IMR-90 (cell line): ENCODE measurements at regions not wholly inside any gene's neighbourhood (a gene's known extent, or its start where the extent isn't known, plus 50 kb on each side); places are given as distances from the start of the nearest gene placed in this dataset.

Experiments used
- ATAC-seq: fragments of 200-7000 bp; cut with Tn5 transposase; 2 replicates; pipeline ENCODE4 v1.9.1; 2020; ENCODE audit warnings: low read depth, mild to moderate bottlenecking, moderate library complexity
- BruUV-seq: library from RNA; stranded (reverse); fragments of 400-500 nt; replicated peaks from 2 replicates; lab custom pipeline; 2021; lab: Mats Ljungman, UMichigan
- CTCF ChIA-PET: fragments of 300-600 bp; formaldehyde crosslinking; extraction: SDS; loops from one replicate; lab custom pipeline; 2021; ENCODE audit warnings: antibody characterized with exemption; lab: Yijun Ruan, JAX
- POLR2A ChIA-PET: fragments of 300-600 bp; sonication (Branson Sonifier 250); formaldehyde crosslinking; loops from one replicate; lab custom pipeline; 2022; ENCODE audit warnings: antibody characterized with exemption; ENCODE audit not compliant: unreplicated experiment; lab: Charles Lee
- DNase-seq: peaks from one replicate; pipeline ENCODE4 v3.0.0; 2013
- H2AFZ ChIP-seq: replicated peaks from 2 replicates; pipeline ENCODE3; 2013; ENCODE audit warnings: low read length, mild to moderate bottlenecking; ENCODE audit not compliant: poor library complexity
- H2AK5ac ChIP-seq: 2 replicates; pipeline ENCODE4 v1.6.1; 2013; ENCODE audit warnings: low read depth, low read length, inconsistent platforms
- H2AK9ac ChIP-seq: replicated peaks from 2 replicates; pipeline ENCODE3; 2013; ENCODE audit warnings: mild to moderate bottlenecking, low read depth, low read length, moderate library complexity; ENCODE audit not compliant: poor library complexity
- H2BK120ac ChIP-seq: 2 replicates; pipeline ENCODE4 v1.6.1; 2013; ENCODE audit warnings: low read depth, low read length, inconsistent platforms
- H2BK15ac ChIP-seq: 3 replicates; pipeline ENCODE4 v1.6.1; 2013; ENCODE audit warnings: low read depth, low read length, inconsistent platforms
- H2BK20ac ChIP-seq: 2 replicates; pipeline ENCODE4 v1.6.1; 2013; ENCODE audit warnings: low read depth, mild to moderate bottlenecking, inconsistent platforms, low read length, moderate library complexity
- H2BK5ac ChIP-seq: 2 replicates; pipeline ENCODE4 v1.6.1; 2013; ENCODE audit warnings: mild to moderate bottlenecking, low read depth, low read length, inconsistent platforms; ENCODE audit not compliant: poor library complexity, severe bottlenecking
- H3K14ac ChIP-seq: replicated peaks from 2 replicates; pipeline ENCODE4 v1.6.1; 2013; ENCODE audit warnings: low read depth, low read length, inconsistent platforms
- H3K18ac ChIP-seq: 2 replicates; pipeline ENCODE4 v1.6.1; 2013; ENCODE audit warnings: low read depth, low read length, control low read depth
- H3K23ac ChIP-seq: 2 replicates; pipeline ENCODE4 v1.6.1; 2013; ENCODE audit warnings: low read depth, low read length, inconsistent platforms
- H3K27ac ChIP-seq: 2 replicates; pipeline ENCODE4 v1.5.1; 2013; ENCODE audit warnings: mild to moderate bottlenecking, control low read depth, low read length; ENCODE audit not compliant: insufficient read depth
- H3K27me3 ChIP-seq: 2 replicates; pipeline ENCODE4 v1.6.1; 2013; ENCODE audit warnings: low read length; ENCODE audit not compliant: control insufficient read depth, insufficient read depth
- H3K36me3 ChIP-seq: 2 replicates; pipeline ENCODE4 v1.6.1; 2013; ENCODE audit warnings: low read length, mixed read lengths; ENCODE audit not compliant: control insufficient read depth, insufficient read depth
- H3K4ac ChIP-seq: 2 replicates; pipeline ENCODE4 v1.6.1; 2013; ENCODE audit warnings: low read depth, low read length, inconsistent platforms
- H3K4me1 ChIP-seq: 2 replicates; pipeline ENCODE4 v1.6.1; 2013; ENCODE audit warnings: low read length, mixed read lengths; ENCODE audit not compliant: control insufficient read depth, insufficient read depth
- H3K4me2 ChIP-seq: 2 replicates; pipeline ENCODE4 v1.6.1; 2013; ENCODE audit warnings: low read depth, mild to moderate bottlenecking, control low read depth, low read length, moderate library complexity
- H3K4me3 ChIP-seq: 2 replicates; pipeline ENCODE4 v1.5.1; 2013; ENCODE audit warnings: low read depth, mild to moderate bottlenecking, control low read depth, low read length, moderate library complexity; ENCODE audit not compliant: insufficient read depth
- H3K56ac ChIP-seq: 2 replicates; pipeline ENCODE4 v1.6.1; 2013; ENCODE audit warnings: low read length, inconsistent platforms; ENCODE audit not compliant: insufficient read depth; ENCODE audit errors: extremely low read depth
- H3K79me1 ChIP-seq, 2 experiments: 2 replicates each; pipeline ENCODE4 v1.6.1; 2013; ENCODE audit warnings: low read length in 2 of 2, inconsistent platforms in 1 of 2, low read depth in 1 of 2
- H3K9ac ChIP-seq: 2 replicates; pipeline ENCODE4 v1.6.1; 2013; ENCODE audit warnings: low read depth, low read length, control low read depth
- H3K9me1 ChIP-seq: 2 replicates; pipeline ENCODE4 v1.6.1; 2013; ENCODE audit warnings: low read length, inconsistent platforms; ENCODE audit not compliant: insufficient read depth
- H3K9me3 ChIP-seq: 2 replicates; pipeline ENCODE4 v1.6.1; 2013; ENCODE audit warnings: low read length; ENCODE audit not compliant: control insufficient read depth, insufficient read depth
- H4K20me1 ChIP-seq: 2 replicates; pipeline ENCODE4 v1.6.1; 2013; ENCODE audit warnings: low read length, inconsistent platforms; ENCODE audit not compliant: insufficient read depth
- H4K5ac ChIP-seq: 2 replicates; pipeline ENCODE4 v1.6.1; 2013; ENCODE audit warnings: mild to moderate bottlenecking, low read depth, low read length, control low read depth
- H4K8ac ChIP-seq, 2 experiments: 2 replicates each; pipeline ENCODE4 v1.6.1; 2013; ENCODE audit warnings: low read depth in 2 of 2, low read length in 2 of 2, control low read depth in 1 of 2, inconsistent platforms in 1 of 2
- H4K91ac ChIP-seq: 2 replicates; pipeline ENCODE4 v1.6.1; 2013; ENCODE audit warnings: low read depth, low read length, inconsistent platforms; ENCODE audit not compliant: insufficient read depth
- BHLHE40 ChIP-seq: fragments of 150-350 bp; IDR thresholded peaks from 2 replicates; pipeline ENCODE4 v1.6.1; 2016; ENCODE audit warnings: mild to moderate bottlenecking, low read depth, low read length
- CEBPB ChIP-seq: IDR thresholded peaks from 2 replicates; pipeline ENCODE4 v1.6.1; 2012; ENCODE audit warnings: low read depth, low read length, improper control_type of control experiment
- CHD1 ChIP-seq: IDR thresholded peaks from 2 replicates; pipeline ENCODE4 v1.6.1; 2012; ENCODE audit warnings: low read depth, low read length, improper control_type of control experiment
- CTCF ChIP-seq: conservative IDR thresholded peaks from 2 replicates; pipeline ENCODE4 v1.5.1; 2012; ENCODE audit warnings: mild to moderate bottlenecking, low read depth, low read length, improper control_type of control experiment
- MAFK ChIP-seq: IDR thresholded peaks from 2 replicates; pipeline ENCODE4 v1.6.1; 2012; ENCODE audit warnings: low read depth, low read length, improper control_type of control experiment
- MAZ ChIP-seq: IDR thresholded peaks from 2 replicates; pipeline ENCODE4 v1.6.1; 2012; ENCODE audit warnings: low read depth, mild to moderate bottlenecking, low read length, improper control_type of control experiment, moderate library complexity, borderline replicate concordance
- MXI1 ChIP-seq: IDR thresholded peaks from 2 replicates; pipeline ENCODE4 v1.6.1; 2012; ENCODE audit warnings: low read depth, mild to moderate bottlenecking, low read length, moderate library complexity, borderline replicate concordance
- NFE2L2 ChIP-seq: fragments of 150-350 bp; IDR thresholded peaks from 2 replicates; pipeline ENCODE4 v1.6.1; 2016; ENCODE audit warnings: low read depth, mild to moderate bottlenecking, low read length
- POLR2A ChIP-seq: IDR thresholded peaks from 2 replicates; pipeline ENCODE4 v1.6.1; 2012; ENCODE audit warnings: mild to moderate bottlenecking, low read depth, low read length
- RAD21 ChIP-seq: IDR thresholded peaks from 2 replicates; pipeline ENCODE4 v1.6.1; 2012; ENCODE audit warnings: low read length, improper control_type of control experiment
- RCOR1 ChIP-seq: IDR thresholded peaks from 2 replicates; pipeline ENCODE4 v1.6.1; 2012; ENCODE audit warnings: mild to moderate bottlenecking, low read length, improper control_type of control experiment; ENCODE audit not compliant: insufficient replicate concordance
- SMC3 ChIP-seq: fragments of 150-350 bp; IDR thresholded peaks from 2 replicates; pipeline ENCODE4 v1.6.1; 2016; ENCODE audit warnings: low read depth, mild to moderate bottlenecking, antibody characterized with exemption, low read length, moderate library complexity
- WGBS, 2 experiments: methylation state at CpG; one replicate each; pipeline versions ENCODE4 v1.1.5 to v1.1.7; 2013; ENCODE audit warnings: missing lambda C conversion rate in 2 of 2; ENCODE audit not compliant: insufficient read length in 1 of 2; ENCODE audit errors: extremely low coverage in 2 of 2; 5-methylcytosine and 5-hydroxymethylcytosine counted together
- dilution Hi-C: fragments of 300-500 bp; cut with HindIII; formaldehyde crosslinking; loops from one replicate; pipeline ENCODE4 v1.14.3; 2018; ENCODE audit warnings: low sequenced_read_pairs; ENCODE audit not compliant: unreplicated experiment
- in situ Hi-C: fragments of 300-500 bp; cut with MboI; formaldehyde crosslinking; loops from 3 replicates; pipeline ENCODE4 v1.14.3; 2019; ENCODE audit warnings: low sequenced_read_pairs, inconsistent platforms, mixed read lengths
- intact Hi-C: fragments of 100-400 bp; cut with micrococcal nuclease; formaldehyde crosslinking; loops from 2 replicates; pipeline ENCODE4 v1.10.0; 2022
- TF ChIP-seq, protein P1 (sequence below): fragments of 150-350 bp; IDR thresholded peaks from 2 replicates; pipeline ENCODE4 v1.6.1; 2016; ENCODE audit warnings: low read depth, mild to moderate bottlenecking, low read length, moderate library complexity, borderline replicate concordance
- TF ChIP-seq, protein P2 (sequence below): fragments of 150-350 bp; IDR thresholded peaks from 2 replicates; pipeline ENCODE4 v1.6.1; 2017; ENCODE audit warnings: mild to moderate bottlenecking, antibody characterized with exemption, low read length, low read depth

DNA sequence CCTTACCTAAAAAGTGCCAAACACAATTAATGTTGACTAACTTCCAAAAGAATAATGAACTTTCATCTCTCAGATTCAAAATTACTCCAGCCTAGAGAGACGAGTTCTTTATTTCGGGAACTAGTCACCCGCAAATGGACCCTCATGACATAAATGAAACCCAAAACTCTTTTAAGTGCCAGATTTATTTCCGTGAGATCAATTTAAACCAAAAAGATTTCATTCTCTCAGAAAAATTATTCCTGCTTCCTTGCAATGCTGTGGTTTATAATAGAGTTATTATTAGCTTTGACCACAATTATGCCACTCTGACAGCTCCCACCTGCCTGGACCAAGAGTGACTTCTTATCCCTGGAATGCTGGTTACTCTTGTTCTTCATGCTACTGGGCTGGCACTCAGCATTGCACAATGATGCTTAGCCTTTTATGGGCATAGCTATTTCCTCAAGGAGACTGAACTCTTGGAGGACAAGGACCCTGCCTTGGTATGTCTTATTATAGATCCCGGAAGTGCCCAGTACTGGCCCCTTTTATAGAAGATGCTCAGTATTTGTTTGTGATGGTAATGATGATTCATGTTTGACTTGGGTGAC, 183.5 kb downstream of the SNX18 start:
- Histone ChIP-seq H3K4me3 (no peak overlapping the region), H2BK15ac (peak overlapping the region; percentile 13; the same call in 1 of the 3 replicates), H2BK5ac (peak overlapping the region; percentile 96), H2AK5ac (no peak overlapping the region), H3K4me2 (peak overlapping the region; percentile 27; the same call in 1 of the 2 replicates), H3K4ac (peak overlapping the region; percentile 100; the same call in 1 of the 2 replicates), H3K9me3 (no peaks in the 10 kb centered on the region), H3K18ac (peak overlapping the region; percentile 100), H3K4me1 (peaks cover 31% of the 10 kb centered on the region), H4K91ac (no peak overlapping the region), H3K14ac (no peak overlapping the region; the same call in 1 of the 2 replicates), H3K9me1 (peaks cover 19% of the 10 kb centered on the region), H3K9ac (no peak overlapping the region), H2BK120ac (peak overlapping the region; percentile 98; the same call in 1 of the 2 replicates), H3K23ac (peak overlapping the region; percentile 26; the same call in 1 of the 2 replicates), H4K8ac (peak overlapping the region in 1 of 2 experiments; percentile 94; a peak in 2 of 4 replicates), H3K27me3 (no peaks in the 10 kb centered on the region), H3K56ac (peak overlapping the region; percentile 78), H3K79me1 (peaks cover 7 to 51% of the 10 kb centered on the region in 2 experiments; a peak in 3 of 4 replicates), H2BK20ac (peak overlapping the region; percentile 100), H2AK9ac (no peak overlapping the region), H3K36me3 (no peaks in the 10 kb centered on the region), H4K20me1 (no peaks in the 10 kb centered on the region), H2AFZ (no peak overlapping the region), H4K5ac (peak overlapping the region; percentile 13), H3K27ac (peak overlapping the region; percentile 97; the same call in 1 of the 2 replicates)
- peak; percentile 99 for DNase-seq
- no TSS peak for BruUV-seq
- 20% methylated on average over 1 of the region's 5 CpGs; no CpG with 5 or more reads in 1 of the 2 experiments for WGBS, 2 experiments
- in situ Hi-C loops: no loop called here
- POLR2A ChIA-PET: interaction anchor here (0.6 kb wide), 2 partner anchors 43 to 45 kb away, joined by 3 to 4 read pairs; no protein-coding TSS in a partner anchor
- dilution Hi-C loops: no loop called here
- ATAC-seq: peak; percentile 81
- intact Hi-C loops: loop anchor here (5.0 kb wide), 3 partner anchors 56 to 184 kb away; partner anchors contain the start of gene SNX18
- CTCF ChIA-PET: interaction anchor here (2.0 kb wide), 1 partner anchor 184 kb away, joined by 6 read pairs; the partner anchor contains the start of gene SNX18
- TF ChIP-seq RAD21: no peak; the same call in 1 of the 2 replicates
- no peak for TF ChIP-seq SMC3
- peak; percentile 95 for TF ChIP-seq RCOR1
- 0 out of 2 replicates have a peak, but pooled peaks have one; percentile 19 for TF ChIP-seq POLR2A
- TF ChIP-seq CTCF: no peak
- TF ChIP-seq, protein P1, sequence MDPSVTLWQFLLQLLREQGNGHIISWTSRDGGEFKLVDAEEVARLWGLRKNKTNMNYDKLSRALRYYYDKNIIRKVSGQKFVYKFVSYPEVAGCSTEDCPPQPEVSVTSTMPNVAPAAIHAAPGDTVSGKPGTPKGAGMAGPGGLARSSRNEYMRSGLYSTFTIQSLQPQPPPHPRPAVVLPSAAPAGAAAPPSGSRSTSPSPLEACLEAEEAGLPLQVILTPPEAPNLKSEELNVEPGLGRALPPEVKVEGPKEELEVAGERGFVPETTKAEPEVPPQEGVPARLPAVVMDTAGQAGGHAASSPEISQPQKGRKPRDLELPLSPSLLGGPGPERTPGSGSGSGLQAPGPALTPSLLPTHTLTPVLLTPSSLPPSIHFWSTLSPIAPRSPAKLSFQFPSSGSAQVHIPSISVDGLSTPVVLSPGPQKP: peak; percentile 90
- TF ChIP-seq MAZ: no peak
- TF ChIP-seq, protein P2, sequence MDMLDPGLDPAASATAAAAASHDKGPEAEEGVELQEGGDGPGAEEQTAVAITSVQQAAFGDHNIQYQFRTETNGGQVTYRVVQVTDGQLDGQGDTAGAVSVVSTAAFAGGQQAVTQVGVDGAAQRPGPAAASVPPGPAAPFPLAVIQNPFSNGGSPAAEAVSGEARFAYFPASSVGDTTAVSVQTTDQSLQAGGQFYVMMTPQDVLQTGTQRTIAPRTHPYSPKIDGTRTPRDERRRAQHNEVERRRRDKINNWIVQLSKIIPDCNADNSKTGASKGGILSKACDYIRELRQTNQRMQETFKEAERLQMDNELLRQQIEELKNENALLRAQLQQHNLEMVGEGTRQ: no peak
- TF ChIP-seq NFE2L2: no peak
- TF ChIP-seq BHLHE40: peak; percentile 76
- TF ChIP-seq MXI1: 0 out of 2 replicates have a peak, but pooled peaks have one; percentile 33
- TF ChIP-seq MAFK: no peak
- TF ChIP-seq CHD1: no peak
- peak; percentile 100 for TF ChIP-seq CEBPB
